Stimulated activated memory B cell treated with anti-CD40 and anti-IgM and Interleukin-4, amounts not matched to agents 10 μg/mL and 1 μg/mL and 100 μg/mL, for 72 hours (primary cell): ENCODE measurements at regions not wholly inside any gene's neighbourhood (a gene's known extent, or its start where the extent isn't known, plus 50 kb on each side); places are given as distances from the start of the nearest gene placed in this dataset.
"Not testable (repeated sequence)": the region's sequence is repeated elsewhere in the genome, so short reads cannot be mapped to it uniquely, and the experiment has no call there.

Experiments
- ATAC-seq: fragments of 150-1000 bp; cut with Tn5 transposase; 2 replicates; pipeline ENCODE4 v1.10.0; 2021
- H3K27ac Mint-ChIP-seq: one replicate; pipeline ENCODE4 v1.8.0; 2022; ENCODE audit warnings: mild to moderate bottlenecking, mixed read lengths
- H3K27me3 Mint-ChIP-seq: one replicate; pipeline ENCODE4 v1.8.0; 2022; ENCODE audit warnings: mixed read lengths
- H3K36me3 Mint-ChIP-seq: one replicate; pipeline ENCODE4 v1.8.0; 2022; ENCODE audit warnings: mixed read lengths
- H3K4me1 Mint-ChIP-seq: one replicate; pipeline ENCODE4 v1.8.0; 2022; ENCODE audit warnings: mixed read lengths
- H3K4me3 Mint-ChIP-seq: one replicate; pipeline ENCODE4 v1.8.0; 2022; ENCODE audit warnings: mild to moderate bottlenecking, moderate library complexity, mixed read lengths
- H3K9me3 Mint-ChIP-seq: one replicate; pipeline ENCODE4 v1.8.0; 2022; ENCODE audit warnings: mixed read lengths

DNA sequence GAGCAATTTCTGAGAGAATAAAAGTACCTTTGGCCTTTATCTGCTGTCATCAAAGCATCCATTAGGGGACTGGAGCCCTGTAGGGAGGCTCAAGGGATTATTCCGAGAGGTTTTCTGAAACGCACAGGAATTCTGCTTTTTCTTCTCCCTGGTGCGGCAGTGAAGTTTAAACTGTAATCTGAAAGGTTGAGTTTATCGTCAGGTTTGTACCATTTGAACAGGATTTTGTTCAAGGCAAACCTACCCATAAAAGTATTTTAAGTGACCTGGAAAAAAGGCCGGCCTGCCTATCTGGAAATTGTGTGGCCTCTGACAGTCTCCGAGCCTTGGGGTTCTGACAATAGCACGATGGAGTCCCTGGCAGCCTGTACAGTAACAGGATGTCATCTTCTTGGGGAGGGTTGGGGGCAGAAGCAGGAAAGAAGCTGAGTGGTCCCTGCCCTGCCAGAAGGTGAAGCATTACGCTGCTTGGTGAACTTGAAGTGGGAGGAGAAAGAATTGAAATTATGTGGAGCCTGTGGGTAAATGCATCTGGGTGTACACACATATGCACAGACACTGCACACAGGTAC is 272.0 kb downstream of the CYRIA start:
- Mint-ChIP-seq H3K9me3 (peaks cover 2% of the 10 kb centered on the region), H3K36me3 (no peaks in the 10 kb centered on the region), H3K4me3 (no peak overlapping the region), H3K27me3 (no peaks in the 10 kb centered on the region), H3K27ac (no peak overlapping the region), H3K4me1 (no peaks in the 10 kb centered on the region)
- no peak for ATAC-seq

DNA sequence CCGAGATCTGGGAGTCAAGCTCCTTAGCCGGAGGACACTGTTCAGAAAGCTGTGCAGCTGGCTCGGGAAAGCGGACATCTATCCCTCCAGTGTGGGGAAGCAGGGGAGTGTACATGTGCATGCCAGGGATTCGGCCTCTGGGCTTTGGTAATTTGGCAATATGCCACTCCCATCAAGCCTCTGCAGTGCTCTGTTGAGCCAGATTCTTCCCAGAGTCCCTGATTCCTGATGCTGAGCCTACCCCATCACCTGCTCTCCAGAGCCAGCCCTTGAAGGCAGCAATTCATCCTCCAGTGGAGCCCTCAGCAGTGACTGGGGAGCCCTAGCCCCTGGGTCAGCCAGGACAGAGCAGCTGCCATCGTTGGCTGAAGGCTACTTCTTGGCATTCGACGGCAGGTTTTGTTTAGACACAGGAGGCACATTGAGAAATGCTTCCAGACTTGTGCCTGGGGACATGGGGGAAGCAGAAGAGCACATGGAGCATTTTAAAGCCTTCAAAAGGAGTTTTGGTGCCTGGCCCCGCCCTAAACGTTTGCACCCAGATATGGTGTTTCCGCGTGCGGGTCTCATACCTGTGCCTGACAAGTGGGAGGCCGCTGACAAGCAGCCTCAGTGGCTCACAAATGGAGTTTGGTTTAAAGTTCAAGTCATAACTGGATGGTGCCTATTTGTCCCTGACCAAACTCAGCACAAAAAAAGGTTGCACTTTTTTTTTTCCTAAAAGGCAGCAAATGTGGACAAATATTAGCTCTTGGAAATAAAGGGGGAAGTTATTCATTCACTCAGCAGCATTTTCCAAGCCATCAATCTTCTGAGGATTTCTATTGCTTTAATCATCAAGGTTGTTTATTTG is 272.8 kb downstream of the CYRIA start:
- no peak for ATAC-seq
- no peaks in the 10 kb centered on the region for H3K36me3 Mint-ChIP-seq
- peaks cover 2% of the 10 kb centered on the region for H3K9me3 Mint-ChIP-seq

DNA sequence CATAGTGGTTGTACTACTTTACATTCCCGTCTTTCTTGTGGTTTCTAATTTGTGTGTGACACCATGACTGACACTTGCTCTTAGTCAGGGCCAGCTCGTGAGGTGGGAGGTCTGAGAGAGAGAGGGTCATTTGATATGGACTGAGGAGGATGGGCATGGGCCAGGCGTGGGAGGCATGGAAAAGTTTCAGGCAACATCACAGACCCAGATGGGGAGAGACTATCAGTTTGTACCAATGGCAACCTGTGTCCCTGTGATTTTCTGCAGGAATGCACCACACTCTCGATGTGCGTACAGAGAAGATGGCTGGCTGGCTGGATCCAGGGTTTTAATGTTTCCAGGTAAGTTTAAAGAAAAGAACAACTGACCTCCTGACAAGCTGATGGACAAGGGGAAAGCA is 273.6 kb downstream of the CYRIA start:
- no peak overlapping the region for H3K27ac Mint-ChIP-seq
- H3K27me3 Mint-ChIP-seq = no peaks in the 10 kb centered on the region
- no peak overlapping the region for H3K4me3 Mint-ChIP-seq
- no peak for ATAC-seq
- no peaks in the 10 kb centered on the region for H3K36me3 Mint-ChIP-seq
- H3K9me3 Mint-ChIP-seq = peaks cover 2% of the 10 kb centered on the region
- no peaks in the 10 kb centered on the region for H3K4me1 Mint-ChIP-seq

More for the DNA sequence above, 272.8 kb downstream of the CYRIA start:
- Mint-ChIP-seq H3K27ac (no peak overlapping the region), H3K4me1 (no peaks in the 10 kb centered on the region), H3K27me3 (no peaks in the 10 kb centered on the region), H3K4me3 (no peak overlapping the region)

DNA sequence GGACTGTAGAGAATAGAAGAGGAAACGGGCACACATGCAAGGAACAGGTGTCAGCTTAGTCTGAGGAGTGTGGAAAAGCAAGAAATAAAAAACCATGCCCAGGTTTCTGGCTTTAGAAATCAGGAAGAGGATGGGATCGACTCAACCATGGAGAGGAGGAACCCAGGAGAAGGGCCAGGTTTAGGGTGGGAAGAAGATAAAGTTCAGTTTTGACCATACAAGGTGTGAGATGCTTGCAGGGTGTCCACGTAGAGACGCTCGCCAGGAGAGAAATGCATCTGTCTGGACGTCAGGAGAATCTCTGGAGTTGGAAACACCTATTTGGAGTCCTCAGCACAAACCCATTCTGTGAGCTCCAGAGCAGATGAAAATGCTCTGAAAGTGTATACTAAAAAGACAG is 275.1 kb downstream of the CYRIA start:
- no peak for ATAC-seq
- Mint-ChIP-seq H3K27me3 (no peaks in the 10 kb centered on the region), H3K36me3 (no peaks in the 10 kb centered on the region), H3K9me3 (peaks cover 2% of the 10 kb centered on the region), H3K4me3 (no peak overlapping the region), H3K4me1 (no peaks in the 10 kb centered on the region), H3K27ac (no peak overlapping the region)

DNA sequence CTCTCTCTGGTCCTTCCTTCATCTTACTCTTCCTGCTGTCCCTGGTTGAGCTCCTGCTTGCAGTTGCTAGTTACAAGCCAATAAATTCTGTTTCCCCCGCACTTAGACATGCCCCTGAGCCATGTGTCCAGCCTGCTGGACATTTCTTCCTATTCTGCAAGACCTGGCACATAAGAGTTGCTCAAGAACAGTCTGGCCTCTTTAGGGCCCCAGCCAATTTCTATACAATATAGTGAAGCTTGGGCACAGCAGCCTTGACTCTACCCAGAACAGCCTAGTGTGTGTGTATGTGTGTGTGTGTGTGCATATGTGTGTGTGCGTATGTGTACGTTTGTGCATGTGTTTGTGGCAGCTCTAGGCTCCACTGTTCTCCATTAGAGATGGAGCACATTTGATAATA is 276.0 kb downstream of the CYRIA start:
- no peaks in the 10 kb centered on the region for H3K27me3 Mint-ChIP-seq
- peaks cover 2% of the 10 kb centered on the region for H3K9me3 Mint-ChIP-seq
- H3K27ac Mint-ChIP-seq = no peak overlapping the region
- no peaks in the 10 kb centered on the region for H3K4me1 Mint-ChIP-seq
- H3K36me3 Mint-ChIP-seq = no peaks in the 10 kb centered on the region
- no peak overlapping the region for H3K4me3 Mint-ChIP-seq
- ATAC-seq = no peak

DNA sequence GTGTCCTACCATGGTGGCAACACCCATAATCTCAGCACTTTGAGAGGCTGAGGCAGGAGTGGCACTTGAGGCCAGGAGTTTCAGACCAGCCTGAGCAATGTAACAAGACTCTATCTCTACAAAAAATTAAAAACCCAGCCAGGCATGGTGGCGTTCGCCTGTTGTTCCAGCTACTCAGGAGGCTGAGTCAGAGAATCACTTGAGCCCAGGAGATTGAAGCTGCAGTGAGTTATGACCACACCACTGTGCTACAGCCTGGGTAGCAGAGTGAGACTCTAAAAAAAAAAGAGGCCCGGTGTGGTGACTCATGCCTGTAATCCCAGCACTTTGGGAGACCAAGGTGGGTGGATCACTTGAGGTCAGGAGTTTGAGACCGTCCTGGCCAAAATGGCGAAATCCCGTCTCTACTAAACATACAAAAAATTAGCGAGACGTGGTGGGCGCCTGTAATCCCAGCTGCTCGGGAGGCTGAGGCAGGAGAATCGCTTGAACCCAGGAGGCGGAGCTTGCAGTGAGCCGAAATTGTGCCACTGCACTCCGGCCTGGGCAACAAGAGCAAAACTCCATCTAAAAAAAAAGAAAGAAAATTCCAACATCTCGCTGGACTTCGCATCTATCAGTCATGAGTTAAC is 277.3 kb downstream of the CYRIA start:
- not testable (repeated sequence) for H3K4me1 Mint-ChIP-seq, ATAC-seq, H3K36me3 Mint-ChIP-seq, H3K4me3 Mint-ChIP-seq, H3K27me3 Mint-ChIP-seq, H3K27ac Mint-ChIP-seq, H3K9me3 Mint-ChIP-seq

DNA sequence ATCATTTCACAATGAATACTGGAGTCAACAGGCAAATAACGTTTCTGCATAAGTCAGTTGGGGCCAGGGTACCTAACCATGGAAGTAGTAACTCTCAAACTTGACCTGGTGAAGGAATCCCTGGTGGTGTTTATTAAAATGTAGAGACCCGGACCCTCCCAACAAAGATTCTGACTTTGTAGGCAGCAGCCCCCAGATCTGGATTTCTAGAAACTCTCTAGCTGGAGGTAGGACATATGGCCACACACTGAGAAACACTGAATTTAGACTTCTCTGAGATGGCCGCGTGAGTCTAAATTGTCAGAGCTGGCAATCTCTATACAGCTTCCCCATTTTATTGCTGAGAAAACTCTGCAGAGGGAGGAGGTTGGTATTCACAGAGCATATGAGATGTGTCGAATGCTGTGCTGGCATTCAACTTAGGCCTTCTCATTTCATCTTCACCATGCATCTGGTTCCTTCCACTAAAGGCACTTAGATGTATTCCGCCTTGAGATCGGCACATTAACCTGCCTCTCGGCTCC is 278.1 kb downstream of the CYRIA start:
- Mint-ChIP-seq H3K4me1 (no peaks in the 10 kb centered on the region), H3K4me3 (no peak overlapping the region), H3K27me3 (no peaks in the 10 kb centered on the region), H3K36me3 (no peaks in the 10 kb centered on the region), H3K27ac (no peak overlapping the region), H3K9me3 (peaks cover 5% of the 10 kb centered on the region)
- ATAC-seq = no peak

DNA sequence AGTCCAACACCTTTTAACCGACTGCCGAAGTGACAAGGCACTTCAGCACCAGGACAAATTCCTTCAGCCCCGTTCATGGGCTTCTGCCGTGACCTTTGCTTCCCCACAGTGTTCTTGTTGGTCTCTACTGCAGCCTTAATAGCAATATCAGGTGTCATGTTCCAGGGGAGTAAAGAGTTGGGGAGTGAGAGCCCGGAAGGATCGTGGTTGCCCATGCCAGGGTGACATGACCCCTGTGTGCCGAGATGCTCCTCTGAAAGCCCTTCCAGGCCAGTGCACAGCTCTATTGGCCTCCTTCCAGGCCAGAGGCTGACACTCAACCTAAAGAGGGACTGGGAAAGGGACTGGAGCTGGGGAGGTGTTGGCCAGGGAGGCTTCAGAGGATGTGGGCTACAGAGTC is 279.2 kb downstream of the CYRIA start:
- Mint-ChIP-seq H3K4me1 (no peaks in the 10 kb centered on the region), H3K27ac (no peak overlapping the region), H3K27me3 (no peaks in the 10 kb centered on the region), H3K4me3 (no peak overlapping the region), H3K36me3 (no peaks in the 10 kb centered on the region), H3K9me3 (peaks cover 2% of the 10 kb centered on the region)
- ATAC-seq = no peak

DNA sequence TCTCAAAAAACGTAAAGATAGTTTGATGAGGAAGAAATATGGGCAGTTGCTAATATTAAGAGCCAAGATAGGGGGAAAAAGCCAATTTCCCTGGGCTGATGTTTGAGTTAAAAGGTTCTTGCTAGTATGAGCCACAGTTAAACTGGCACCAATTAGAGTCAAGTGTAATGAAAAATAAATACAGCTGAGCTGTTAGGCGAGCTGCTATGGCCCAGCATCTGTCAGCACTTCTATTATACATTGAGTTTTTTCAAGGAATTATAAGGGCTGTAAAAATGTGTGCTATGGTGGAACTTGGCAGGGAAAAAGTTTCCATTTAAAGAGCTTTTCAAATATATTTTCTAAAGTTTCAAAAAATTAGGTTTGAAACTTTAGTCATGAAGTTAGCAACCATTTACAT is 279.6 kb downstream of the CYRIA start:
- H3K4me3 Mint-ChIP-seq = no peak overlapping the region
- H3K27me3 Mint-ChIP-seq = no peaks in the 10 kb centered on the region
- H3K4me1 Mint-ChIP-seq = no peaks in the 10 kb centered on the region
- no peak overlapping the region for H3K27ac Mint-ChIP-seq
- no peaks in the 10 kb centered on the region for H3K36me3 Mint-ChIP-seq
- no peak for ATAC-seq
- H3K9me3 Mint-ChIP-seq = peaks cover 2% of the 10 kb centered on the region

DNA sequence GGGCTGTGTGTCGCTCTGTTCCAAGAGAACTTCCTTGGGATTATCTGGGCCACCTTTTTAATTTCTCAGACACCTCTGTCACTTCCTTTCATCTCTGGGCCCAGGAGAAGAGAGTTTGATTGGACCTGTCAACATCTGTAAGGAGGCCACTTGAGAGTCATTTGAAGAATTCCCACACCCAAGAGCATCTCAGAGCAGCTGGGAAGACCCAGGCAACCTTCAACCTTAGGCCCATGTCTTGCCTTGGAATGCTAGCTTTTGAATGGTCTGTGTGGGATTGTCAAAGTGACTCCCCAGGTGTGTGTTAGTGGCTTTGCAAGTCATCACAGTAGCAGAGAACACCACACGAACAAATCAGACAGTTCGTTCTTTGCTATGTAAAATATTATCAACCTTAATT is 280.3 kb downstream of the CYRIA start:
- Mint-ChIP-seq H3K9me3 (peaks cover 2% of the 10 kb centered on the region), H3K27ac (no peak overlapping the region), H3K27me3 (no peaks in the 10 kb centered on the region), H3K4me1 (no peaks in the 10 kb centered on the region), H3K36me3 (no peaks in the 10 kb centered on the region), H3K4me3 (no peak overlapping the region)
- ATAC-seq = no peak

DNA sequence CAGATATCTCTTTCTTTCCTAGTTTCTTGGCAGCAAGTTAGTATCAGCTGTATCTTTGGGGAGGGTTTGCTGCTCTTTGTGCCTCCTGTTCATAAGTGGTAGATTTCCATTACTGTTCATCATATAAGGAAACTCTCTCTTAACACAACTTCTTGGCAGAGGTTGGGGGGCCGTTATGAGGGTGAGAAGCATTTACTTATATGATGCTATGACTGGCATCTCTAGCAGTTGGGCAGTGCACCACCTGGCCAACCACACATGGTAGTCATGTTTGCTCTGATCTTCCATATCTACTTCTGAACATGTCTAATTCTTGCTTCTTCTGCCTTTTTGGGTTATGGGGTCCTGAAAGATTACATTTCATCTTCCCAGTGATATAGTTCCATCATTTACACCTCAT is 282.2 kb downstream of the CYRIA start:
- H3K4me1 Mint-ChIP-seq = no peaks in the 10 kb centered on the region
- H3K36me3 Mint-ChIP-seq = no peaks in the 10 kb centered on the region
- ATAC-seq = no peak
- no peaks in the 10 kb centered on the region for H3K27me3 Mint-ChIP-seq
- peaks cover 2% of the 10 kb centered on the region for H3K9me3 Mint-ChIP-seq
- no peak overlapping the region for H3K27ac Mint-ChIP-seq
- no peak overlapping the region for H3K4me3 Mint-ChIP-seq

DNA sequence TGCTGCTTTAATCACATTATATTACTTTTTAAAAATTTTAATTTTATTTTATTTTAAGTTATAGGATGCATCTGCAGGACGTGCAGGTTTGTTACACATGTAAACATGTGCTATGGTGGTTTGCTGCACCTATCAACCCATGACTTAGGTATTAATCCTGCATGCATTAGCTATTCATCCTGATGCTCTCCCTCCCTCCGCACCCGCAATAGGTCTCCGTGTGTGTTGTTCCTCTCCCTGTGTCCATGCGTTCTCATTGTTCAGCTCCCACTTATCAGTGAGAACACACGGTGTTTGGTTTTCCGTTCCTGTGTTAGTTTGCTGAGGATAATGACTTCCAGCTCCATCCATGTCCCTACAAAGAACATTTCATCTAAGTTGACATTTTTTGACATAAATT is 283.2 kb downstream of the CYRIA start:
- H3K9me3 Mint-ChIP-seq = peaks cover 2% of the 10 kb centered on the region
- ATAC-seq = no peak
- no peak overlapping the region for H3K27ac Mint-ChIP-seq
- H3K4me3 Mint-ChIP-seq = no peak overlapping the region
- H3K36me3 Mint-ChIP-seq = no peaks in the 10 kb centered on the region
- no peaks in the 10 kb centered on the region for H3K4me1 Mint-ChIP-seq
- no peaks in the 10 kb centered on the region for H3K27me3 Mint-ChIP-seq

DNA sequence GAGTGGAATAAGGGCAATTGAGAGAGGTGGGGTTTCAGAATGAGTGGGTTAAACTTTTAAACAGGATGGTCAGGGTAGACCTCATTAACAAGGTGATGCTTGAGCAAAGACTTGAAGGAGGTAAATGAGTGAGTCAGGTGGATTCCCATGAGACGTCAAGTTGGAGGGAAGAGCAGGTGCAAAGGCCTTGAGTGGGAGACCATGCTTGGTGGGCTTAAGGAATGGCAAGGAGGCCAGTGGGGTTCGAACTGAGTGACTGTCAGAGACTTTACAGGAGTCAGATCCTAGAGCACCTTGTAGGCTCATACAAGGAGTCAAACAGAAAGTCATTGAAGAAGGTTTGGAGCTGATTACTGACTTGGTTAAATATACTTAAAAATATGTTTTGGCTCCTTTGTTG is 284.1 kb downstream of the CYRIA start:
- no peak for ATAC-seq
- H3K9me3 Mint-ChIP-seq = peaks cover 2% of the 10 kb centered on the region
- no peaks in the 10 kb centered on the region for H3K4me1 Mint-ChIP-seq
- no peaks in the 10 kb centered on the region for H3K36me3 Mint-ChIP-seq
- no peak overlapping the region for H3K27ac Mint-ChIP-seq
- no peak overlapping the region for H3K4me3 Mint-ChIP-seq
- H3K27me3 Mint-ChIP-seq = no peaks in the 10 kb centered on the region

DNA sequence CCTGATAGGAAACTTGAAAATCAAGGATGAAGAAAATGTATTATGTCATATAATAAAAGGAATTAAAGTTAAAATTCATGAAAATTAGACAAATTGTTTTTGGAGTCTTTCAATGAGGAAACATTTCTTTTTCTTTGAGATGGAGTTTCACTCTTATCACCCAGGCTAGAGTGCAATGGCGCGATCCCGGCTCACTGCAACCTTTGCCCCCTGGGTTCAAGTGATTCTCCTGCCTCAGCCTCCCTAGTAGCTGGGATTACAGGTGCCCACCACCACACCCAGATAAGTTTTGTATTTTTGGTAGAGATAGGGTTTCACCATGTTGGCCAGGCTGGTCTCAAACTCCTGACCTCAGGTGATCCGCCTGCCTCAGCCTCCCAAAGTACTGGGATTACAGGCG is 285.7 kb downstream of the CYRIA start:
- not testable (repeated sequence) for H3K4me1 Mint-ChIP-seq, H3K36me3 Mint-ChIP-seq, ATAC-seq, H3K27me3 Mint-ChIP-seq, H3K9me3 Mint-ChIP-seq, H3K27ac Mint-ChIP-seq, H3K4me3 Mint-ChIP-seq

DNA sequence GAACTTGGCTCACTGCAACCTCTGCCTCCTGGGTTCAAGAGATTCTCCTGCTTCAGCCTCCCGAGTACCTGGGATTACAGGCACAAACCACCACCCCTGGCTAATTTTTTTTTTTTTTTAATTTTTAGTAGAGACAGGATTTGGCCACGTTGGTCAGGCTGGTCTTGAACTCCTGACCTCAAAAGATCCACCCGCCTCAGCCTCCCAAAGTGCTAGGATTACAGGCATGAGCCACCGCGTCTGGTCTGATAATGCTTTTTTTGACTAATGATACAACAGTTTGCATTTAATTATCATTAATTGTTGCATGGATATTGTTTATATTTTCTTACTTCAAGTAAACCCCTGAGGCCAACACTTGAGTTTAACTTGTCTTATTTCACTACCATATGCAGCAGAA is 286.6 kb downstream of the CYRIA start:
- not testable (repeated sequence) for H3K27me3 Mint-ChIP-seq, ATAC-seq, H3K27ac Mint-ChIP-seq, H3K4me3 Mint-ChIP-seq, H3K36me3 Mint-ChIP-seq, H3K4me1 Mint-ChIP-seq, H3K9me3 Mint-ChIP-seq

DNA sequence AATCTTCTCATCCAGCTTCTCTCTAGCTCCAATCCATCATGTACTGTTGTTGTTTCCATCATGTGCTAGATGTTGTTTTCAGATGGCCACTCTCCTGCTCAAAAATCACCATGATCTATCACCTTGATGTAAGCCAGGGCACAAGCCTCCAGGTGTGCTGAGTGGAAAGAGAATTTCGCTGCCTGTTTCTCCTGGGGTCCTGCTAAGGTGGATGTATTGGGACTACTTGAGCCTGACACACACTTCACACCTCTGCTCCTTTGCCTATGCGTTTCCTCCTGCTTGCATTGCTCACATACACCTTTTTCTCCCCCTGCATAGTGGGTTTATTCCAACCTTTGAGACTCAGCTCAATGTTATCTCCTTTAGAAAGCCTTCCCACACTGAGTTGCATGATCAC is 287.6 kb downstream of the CYRIA start:
- Mint-ChIP-seq H3K9me3 (peaks cover 2% of the 10 kb centered on the region), H3K27ac (no peak overlapping the region), H3K36me3 (no peaks in the 10 kb centered on the region), H3K27me3 (no peaks in the 10 kb centered on the region), H3K4me3 (no peak overlapping the region), H3K4me1 (no peaks in the 10 kb centered on the region)
- no peak for ATAC-seq
